ENCODE measurements at regions not wholly inside any gene's neighbourhood (a gene's known extent, or its start where the extent isn't known, plus 50 kb on each side); places are given as distances from the start of the nearest gene placed in this dataset.
"Not testable (repeated sequence)": the region's sequence is repeated elsewhere in the genome, so short reads cannot be mapped to it uniquely, and the experiment has no call there.

- TF ChIP-seq CBX5 (IDR thresholded peaks at IDR 0.05; ENCODE audit: low read depth, low read length), result no peak
- no peak for TF ChIP-seq EGR1 (IDR thresholded peaks at IDR 0.05; ENCODE audit: borderline replicate concordance, low read depth, low read length)
- TF ChIP-seq POLR2AphosphoS5 (IDR thresholded peaks at IDR 0.05; ENCODE audit: low read depth, low read length), result no peak
Measured at GRCh38 chr5:97576956-97577355, 393.9 kb upstream of the RIOK2 start (continued).

- H2BK20ac ChIP-seq (ENCODE audit: low read length); H3K27ac ChIP-seq (ENCODE audit: low read depth, low read length); H3K56ac ChIP-seq (replicated peaks; ENCODE audit: insufficient read length, low read depth, low read length); H4K20me1 ChIP-seq (replicated peaks in 1 of 2; ENCODE audit: control insufficient read depth in 1 of 2, insufficient read depth in 2 of 2, low read length in 2 of 2); H2AFZ ChIP-seq (ENCODE audit: low read length); CTCF ChIA-PET (ENCODE audit: partially characterized antibody); H3K4ac ChIP-seq (replicated peaks; ENCODE audit: insufficient read length, low read depth, low read length); H3K4me2 ChIP-seq (ENCODE audit: insufficient read depth in 1 of 2, low read depth in 2 of 2, low read length in 2 of 2); H2BK120ac ChIP-seq (replicated peaks; ENCODE audit: low read depth, low read length); FAIRE-seq; H3K18ac ChIP-seq (ENCODE audit: extremely low read depth, low read length); H2BK15ac ChIP-seq (ENCODE audit: low read length); H3K79me1 ChIP-seq (ENCODE audit: low read depth, low read length); H3K4me3 ChIP-seq (ENCODE audit: extremely low read depth in 1 of 4, insufficient read depth in 2 of 4, low read depth in 3 of 4, low read length in 4 of 4); H4K5ac ChIP-seq (ENCODE audit: insufficient read length, low read depth, low read length); H3K27me3 ChIP-seq (replicated peaks in 1 of 4; ENCODE audit: control insufficient read depth in 3 of 4, extremely low read depth in 1 of 4, insufficient read depth in 3 of 4, low read length in 3 of 4); H3K4me1 ChIP-seq (replicated peaks in 1 of 4; ENCODE audit: control insufficient read depth in 3 of 4, insufficient read depth in 4 of 4, low read length in 3 of 4); H2AK5ac ChIP-seq (ENCODE audit: low read depth, low read length); H3K9ac ChIP-seq (replicated peaks in 1 of 4; ENCODE audit: extremely low read depth in 1 of 4, low read depth in 3 of 4, low read length in 3 of 4); H2BK12ac ChIP-seq (ENCODE audit: low read depth, low read length); DNase-seq (ENCODE audit: low read depth in 1 of 2, low spot score in 2 of 2); H3K23me2 ChIP-seq (ENCODE audit: low read depth, low read length); H3K14ac ChIP-seq (ENCODE audit: insufficient read length); H3K23ac ChIP-seq (ENCODE audit: insufficient read length); H3K36me3 ChIP-seq (ENCODE audit: control insufficient read depth in 2 of 4, insufficient read depth in 4 of 4, low read length in 3 of 4); H3K79me2 ChIP-seq (ENCODE audit: control insufficient read depth in 1 of 2, insufficient read depth in 2 of 2, low read length in 2 of 2); H4K91ac ChIP-seq (replicated peaks; ENCODE audit: insufficient read length, low read length); H2BK5ac ChIP-seq (ENCODE audit: low read depth, low read length); POLR2A ChIA-PET (ENCODE audit: partially characterized antibody); H3K9me3 ChIP-seq (ENCODE audit: insufficient read depth in 2 of 2, low read depth in 1 of 2, low read length in 1 of 2); H4K8ac ChIP-seq (ENCODE audit: extremely low read depth, insufficient read depth, low read length): not testable (repeated sequence)
- WGBS, 2 experiments (ENCODE audit: extremely low coverage in 1 of 2, insufficient coverage in 1 of 2, insufficient read length in 1 of 2, insufficient replicate concordance in 2 of 2, low coverage in 1 of 2, low lambda C conversion rate in 2 of 2, missing lambda C conversion rate in 1 of 2), result 90% methylated on average over 2 of the region's 29 CpGs; no CpG with 5 or more reads in 1 of the 2 experiments
Measured at GRCh38 chr5:97579977-97580376, 396.9 kb upstream of the RIOK2 start.

Measured in H1 (cell line).